Loucy (cell line): ENCODE measurements at regions not wholly inside any gene's neighbourhood (a gene's known extent, or its start where the extent isn't known, plus 50 kb on each side); places are given as distances from the start of the nearest gene placed in this dataset.

ENCODE experiments used
- CTCF ChIP-seq: fragments of 200-600 bp; sonication (generic); conservative IDR thresholded peaks from 2 replicates; pipeline ENCODE4 v1.5.1; 2014; ENCODE audit warnings: mild to moderate bottlenecking, antibody characterized with exemption, low read length
- EZH2phosphoT487 ChIP-seq: fragments of 200-600 bp; IDR thresholded peaks from 2 replicates; pipeline ENCODE4 v1.6.1; 2018; ENCODE audit warnings: antibody characterized with exemption, mild to moderate bottlenecking, moderate library complexity, borderline replicate concordance

- TF ChIP-seq CTCF (no peak), EZH2phosphoT487 (no peak)
These were observed 162.7 kb downstream of the PLCE1 start for GRCh38 chr10:94156453-94156852.
